Kidney (tissue), 13 donors: ENCODE measurements at regions not wholly inside any gene's neighbourhood (a gene's known extent, or its start where the extent isn't known, plus 50 kb on each side); places are given as distances from the start of the nearest gene placed in this dataset.
"Not testable (repeated sequence)": the region's sequence is repeated elsewhere in the genome, so short reads cannot be mapped to it uniquely, and the experiment has no call there.

Experiments
- DNase-seq, 5 donors: peaks; one replicate each; pipeline ENCODE4 v3.0.0-alpha.2; 2013 to 2020
- FAIRE-seq: peaks from 2 replicates; lab custom pipeline; 2012; peaks lifted over from hg19 to GRCh38; lab: Jason Lieb, UNC
- H3K27ac ChIP-seq, 2 donors: one replicate each; pipeline ENCODE4 v1.7.0; 2013; ENCODE audit warnings: low read depth in 2 of 2, low read length in 2 of 2, inconsistent platforms in 1 of 2
- H3K27me3 ChIP-seq: one replicate; pipeline ENCODE4 v1.7.1; 2013; ENCODE audit warnings: low read length, inconsistent platforms; ENCODE audit not compliant: control insufficient read depth, insufficient read depth
- H3K36me3 ChIP-seq, 3 donors: one replicate each; pipeline versions ENCODE4 v1.7.0 to v1.7.1; 2013; ENCODE audit warnings: low read length in 3 of 3, control low read depth in 1 of 3, inconsistent platforms in 1 of 3; ENCODE audit not compliant: insufficient read depth in 3 of 3, control insufficient read depth in 2 of 3
- H3K4me1 ChIP-seq, 3 donors: one replicate each; pipeline versions ENCODE4 v1.7.0 to v1.7.1; 2013; ENCODE audit warnings: low read length in 3 of 3, inconsistent platforms in 1 of 3, low read depth in 1 of 3; ENCODE audit not compliant: control insufficient read depth in 2 of 3, insufficient read depth in 2 of 3
- H3K4me3 ChIP-seq, 3 donors: one replicate each; pipeline versions ENCODE4 v1.7.0 to v1.8.1; 2013; ENCODE audit warnings: low read length in 3 of 3, control low read depth in 1 of 3, inconsistent platforms in 1 of 3
- H3K9ac ChIP-seq, 3 donors: one replicate each; pipeline versions ENCODE4 v1.7.0 to v1.7.1; 2013; ENCODE audit warnings: low read length in 3 of 3, control low read depth in 1 of 3, inconsistent platforms in 1 of 3
- H3K9me3 ChIP-seq, 3 donors: one replicate each; pipeline versions ENCODE4 v1.7.0 to v1.7.1; 2013; ENCODE audit warnings: low read length in 3 of 3, control low read depth in 1 of 3, inconsistent platforms in 1 of 3; ENCODE audit not compliant: control insufficient read depth in 2 of 3, insufficient read depth in 1 of 3
- intact Hi-C: fragments of 100-400 bp; cut with DNase I; formaldehyde crosslinking; loops from one replicate; pipeline ENCODE4 v1.11.1; 2022
- TF ChIP-seq, protein P1 (sequence below): IDR thresholded peaks from 3 replicates; pipeline ENCODE4 v1.5.1; 2012; ENCODE audit warnings: mild to moderate bottlenecking, moderate library complexity, borderline replicate concordance; ENCODE audit not compliant: insufficient read depth; ENCODE audit errors: extremely low read depth
- donor health status: control.
- donor health status: control.
- donor health status: control.
- donor health status: control.
- donor health status: control.
- donor health status: DM: yes; HTN: yes; CAD: no.
- donor health status: Normal renal cell carcinoma (clear cell type).

GRCh38 chr16:8402981-8403843 lies 187.1 kb downstream of the TMEM114 start:
- intact Hi-C loops, result no loop called here
- Histone ChIP-seq H3K36me3 (no peaks in the 10 kb centered on the region), H3K27me3 (no peaks in the 10 kb centered on the region)

GRCh38 chr16:8400683-8401082 lies 189.6 kb downstream of the TMEM114 start:
- H3K9ac ChIP-seq, intact Hi-C loops, H3K36me3 ChIP-seq, H3K27me3 ChIP-seq, H3K9me3 ChIP-seq, H3K4me1 ChIP-seq, FAIRE-seq, H3K4me3 ChIP-seq, H3K27ac ChIP-seq, DNase-seq: not testable (repeated sequence)

More at GRCh38 chr16:8402981-8403843, 187.1 kb downstream of the TMEM114 start:
- no peak overlapping the region for H3K9ac ChIP-seq
- H3K4me3 ChIP-seq, result no peak overlapping the region
- FAIRE-seq, result no peak
- H3K4me1 ChIP-seq, result no peaks in the 10 kb centered on the region
- no peak overlapping the region for H3K27ac ChIP-seq
- no peaks in the 10 kb centered on the region for H3K9me3 ChIP-seq
- DNase-seq, result no peak
- TF ChIP-seq, protein P1, sequence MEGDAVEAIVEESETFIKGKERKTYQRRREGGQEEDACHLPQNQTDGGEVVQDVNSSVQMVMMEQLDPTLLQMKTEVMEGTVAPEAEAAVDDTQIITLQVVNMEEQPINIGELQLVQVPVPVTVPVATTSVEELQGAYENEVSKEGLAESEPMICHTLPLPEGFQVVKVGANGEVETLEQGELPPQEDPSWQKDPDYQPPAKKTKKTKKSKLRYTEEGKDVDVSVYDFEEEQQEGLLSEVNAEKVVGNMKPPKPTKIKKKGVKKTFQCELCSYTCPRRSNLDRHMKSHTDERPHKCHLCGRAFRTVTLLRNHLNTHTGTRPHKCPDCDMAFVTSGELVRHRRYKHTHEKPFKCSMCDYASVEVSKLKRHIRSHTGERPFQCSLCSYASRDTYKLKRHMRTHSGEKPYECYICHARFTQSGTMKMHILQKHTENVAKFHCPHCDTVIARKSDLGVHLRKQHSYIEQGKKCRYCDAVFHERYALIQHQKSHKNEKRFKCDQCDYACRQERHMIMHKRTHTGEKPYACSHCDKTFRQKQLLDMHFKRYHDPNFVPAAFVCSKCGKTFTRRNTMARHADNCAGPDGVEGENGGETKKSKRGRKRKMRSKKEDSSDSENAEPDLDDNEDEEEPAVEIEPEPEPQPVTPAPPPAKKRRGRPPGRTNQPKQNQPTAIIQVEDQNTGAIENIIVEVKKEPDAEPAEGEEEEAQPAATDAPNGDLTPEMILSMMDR, result no peak

DNA sequence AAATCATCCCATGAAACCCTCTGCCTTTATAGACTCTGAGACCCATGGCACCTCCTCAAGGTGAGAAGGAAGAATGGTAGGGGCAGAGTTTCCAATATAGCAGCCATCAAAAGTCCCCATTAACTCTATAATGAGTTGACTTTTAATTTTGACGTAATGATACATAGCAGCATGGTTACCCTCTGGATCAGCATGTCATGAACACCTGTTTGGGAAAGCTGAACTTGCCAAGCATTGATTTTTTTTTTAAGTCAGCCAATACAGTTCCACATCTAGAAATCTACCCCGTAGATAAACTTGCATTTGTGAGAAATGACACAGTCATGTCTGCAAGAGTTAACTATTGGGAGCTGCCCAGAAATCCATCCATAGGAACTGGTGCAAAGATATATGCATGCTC lies 191.8 kb downstream of the TMEM114 start:
- no peak for DNase-seq
- no peak overlapping the region for H3K27ac ChIP-seq
- no peaks in the 10 kb centered on the region for H3K4me1 ChIP-seq
- H3K9ac ChIP-seq, result no peak overlapping the region
- no peak for FAIRE-seq
- H3K36me3 ChIP-seq, result no peaks in the 10 kb centered on the region
- H3K27me3 ChIP-seq, result no peaks in the 10 kb centered on the region
- TF ChIP-seq, protein P1, result no peak
- intact Hi-C loops, result no loop called here
- H3K9me3 ChIP-seq, result no peaks in the 10 kb centered on the region
- no peak overlapping the region for H3K4me3 ChIP-seq

DNA sequence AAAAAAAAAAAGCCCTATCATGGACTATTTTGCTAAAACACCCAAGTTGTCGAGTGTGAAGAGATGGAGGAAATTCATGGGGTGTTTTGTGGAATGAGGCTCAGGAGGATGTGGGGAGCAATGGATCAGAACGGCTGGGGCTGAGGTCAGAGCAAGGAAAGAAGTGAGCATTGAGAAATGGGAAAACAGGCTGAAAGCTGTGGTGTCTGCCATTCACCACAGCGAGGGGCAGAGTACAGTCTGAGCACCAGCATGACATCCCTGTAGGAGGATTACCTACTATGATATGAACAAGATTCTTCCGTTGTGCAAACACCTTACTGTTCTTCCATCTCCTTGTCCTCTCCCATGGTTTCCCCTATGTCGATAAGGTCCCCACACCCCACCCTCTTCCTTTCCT lies 193.1 kb downstream of the TMEM114 start:
- FAIRE-seq (no peak), DNase-seq (no peak)
- no peaks in the 10 kb centered on the region for H3K4me1 ChIP-seq
- H3K27ac ChIP-seq, result no peak overlapping the region
- no peaks in the 10 kb centered on the region for H3K9me3 ChIP-seq
- H3K4me3 ChIP-seq, result no peak overlapping the region
- intact Hi-C loops, result no loop called here
- H3K9ac ChIP-seq, result no peak overlapping the region
- H3K27me3 ChIP-seq, result no peaks in the 10 kb centered on the region
- TF ChIP-seq, protein P1, result no peak
- no peaks in the 10 kb centered on the region for H3K36me3 ChIP-seq
